HCT116 (cell line): ENCODE measurements at regions not wholly inside any gene's neighbourhood (a gene's known extent, or its start where the extent isn't known, plus 50 kb on each side); places are given as distances from the start of the nearest gene placed in this dataset.

Source experiments
- ATF3 ChIP-seq: IDR thresholded peaks from 2 replicates; pipeline ENCODE4 v1.6.1; 2012
- CTCF ChIP-seq, 3 experiments: fragments of 200-600 bp in 1 of 3; sonication (generic) in 1 of 3; IDR thresholded peaks in 2 of 3; conservative IDR thresholded peaks in 1 of 3; 2 replicates each; pipeline ENCODE4 v1.5.1; 2012 to 2017; ENCODE audit warnings: low read depth in 2 of 3, low read length in 2 of 3, antibody characterized with exemption in 1 of 3, borderline replicate concordance in 1 of 3, control low read depth in 1 of 3, mild to moderate bottlenecking in 1 of 3, mixed read lengths in 1 of 3, mixed run types in 1 of 3, moderate library complexity in 1 of 3; ENCODE audit not compliant: insufficient read depth in 1 of 3
- ELF1 ChIP-seq: IDR thresholded peaks from 2 replicates; pipeline ENCODE4 v1.6.1; 2012; ENCODE audit warnings: low read depth, borderline replicate concordance
- EZH2 ChIP-seq: fragments of 200-600 bp; sonication (generic); IDR thresholded peaks from 2 replicates; pipeline ENCODE4 v1.6.1; 2017; ENCODE audit warnings: antibody characterized with exemption, mixed run types
- EZH2phosphoT487 ChIP-seq: fragments of 200-600 bp; IDR thresholded peaks from 2 replicates; pipeline ENCODE4 v1.6.1; 2018; ENCODE audit warnings: antibody characterized with exemption, borderline replicate concordance
- FOSL1 ChIP-seq: IDR thresholded peaks from 2 replicates; pipeline ENCODE4 v1.6.1; 2012; ENCODE audit warnings: low read depth
- MAX ChIP-seq: IDR thresholded peaks from 2 replicates; pipeline ENCODE4 v1.6.1; 2012
- POLR2A ChIP-seq: IDR thresholded peaks from 2 replicates; pipeline ENCODE4 v1.7.0; 2011; ENCODE audit warnings: borderline replicate concordance; ENCODE audit not compliant: insufficient read depth, insufficient read length; ENCODE audit errors: extremely low read depth
- POLR2AphosphoS5 ChIP-seq: IDR thresholded peaks from 2 replicates; pipeline ENCODE4 v1.6.1; 2011; ENCODE audit warnings: mild to moderate bottlenecking, low read depth, low read length, moderate library complexity
- SP1 ChIP-seq: IDR thresholded peaks from 2 replicates; pipeline ENCODE4 v1.6.1; 2012; ENCODE audit warnings: low read depth

- TF ChIP-seq ATF3 (no peak), EZH2phosphoT487 (no peak), POLR2A (no peak), CTCF (IDR thresholded peaks at IDR 0.05 in 2 of 3, conservative IDR thresholded peaks at IDR 0.05 in 1 of 3; ENCODE audit: borderline replicate concordance in 1 of 3, insufficient read depth in 1 of 3, low read depth in 2 of 3, low read length in 2 of 3) (no peak), MAX (no peak), SP1 (no peak), EZH2 (no peak), FOSL1 (no peak), POLR2AphosphoS5 (no peak), ELF1 (no peak)
Measured at GRCh38 chr18:24584813-24585212, 124.4 kb downstream of the HRH4 start.
